ENCODE measurements at regions not wholly inside any gene's neighbourhood (a gene's known extent, or its start where the extent isn't known, plus 50 kb on each side); places are given as distances from the start of the nearest gene placed in this dataset.

- Histone ChIP-seq H3K36me3 (ENCODE audit: control insufficient read depth, insufficient read depth, low read length) (no peaks in the 10 kb centered on the region), H3K4me3 (ENCODE audit: low read depth, low read length) (no peak overlapping the region), H3K4me1 (peaks cover 23% of the 10 kb centered on the region), H3K9me3 (no peaks in the 10 kb centered on the region; the same call in 1 of the 2 replicates), H3K27me3 (replicated peaks; ENCODE audit: control insufficient read depth, insufficient read depth, low read length) (no peaks in the 10 kb centered on the region)
- TF ChIP-seq, protein P1, sequence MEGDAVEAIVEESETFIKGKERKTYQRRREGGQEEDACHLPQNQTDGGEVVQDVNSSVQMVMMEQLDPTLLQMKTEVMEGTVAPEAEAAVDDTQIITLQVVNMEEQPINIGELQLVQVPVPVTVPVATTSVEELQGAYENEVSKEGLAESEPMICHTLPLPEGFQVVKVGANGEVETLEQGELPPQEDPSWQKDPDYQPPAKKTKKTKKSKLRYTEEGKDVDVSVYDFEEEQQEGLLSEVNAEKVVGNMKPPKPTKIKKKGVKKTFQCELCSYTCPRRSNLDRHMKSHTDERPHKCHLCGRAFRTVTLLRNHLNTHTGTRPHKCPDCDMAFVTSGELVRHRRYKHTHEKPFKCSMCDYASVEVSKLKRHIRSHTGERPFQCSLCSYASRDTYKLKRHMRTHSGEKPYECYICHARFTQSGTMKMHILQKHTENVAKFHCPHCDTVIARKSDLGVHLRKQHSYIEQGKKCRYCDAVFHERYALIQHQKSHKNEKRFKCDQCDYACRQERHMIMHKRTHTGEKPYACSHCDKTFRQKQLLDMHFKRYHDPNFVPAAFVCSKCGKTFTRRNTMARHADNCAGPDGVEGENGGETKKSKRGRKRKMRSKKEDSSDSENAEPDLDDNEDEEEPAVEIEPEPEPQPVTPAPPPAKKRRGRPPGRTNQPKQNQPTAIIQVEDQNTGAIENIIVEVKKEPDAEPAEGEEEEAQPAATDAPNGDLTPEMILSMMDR (IDR thresholded peaks at IDR 0.05; ENCODE audit: insufficient read depth in 1 of 2, low read depth in 1 of 2, low read length in 1 of 2, severe bottlenecking in 1 of 2, unreplicated experiment in 1 of 2) = no peak
- Mint-ChIP-seq H3K36me3 (ENCODE audit: insufficient read depth, unreplicated experiment) (no peaks in the 10 kb centered on the region), H3K4me3 (ENCODE audit: unreplicated experiment) (no peak overlapping the region), H3K4me1 (ENCODE audit: low read depth, unreplicated experiment) (peaks cover 32% of the 10 kb centered on the region), H3K27ac (ENCODE audit: unreplicated experiment) (no peak overlapping the region), H3K9me3 (ENCODE audit: unreplicated experiment) (peaks cover 17% of the 10 kb centered on the region), H3K27me3 (ENCODE audit: insufficient read depth, unreplicated experiment) (no peaks in the 10 kb centered on the region)
- ChIA-PET CTCF (no interaction called here), POLR2A (no interaction called here)
- intact Hi-C loops (cut with micrococcal nuclease; ENCODE audit: unreplicated experiment) = loop anchor here (5.0 kb wide), 1 partner anchor 48 kb away; no protein-coding TSS in a partner anchor
- BruUV-seq (replicated peaks) = no TSS peak
- DNase-seq = no peak
Observed at GRCh38 chr3:124354150-124354549, 362.2 kb upstream of the ROPN1 start.

- no peak for DNase-seq
- Histone ChIP-seq H3K9me3 (no peaks in the 10 kb centered on the region; the same call in 1 of the 2 replicates), H3K27me3 (replicated peaks; ENCODE audit: control insufficient read depth, insufficient read depth, low read length) (no peaks in the 10 kb centered on the region), H3K4me3 (ENCODE audit: low read depth, low read length) (no peak overlapping the region), H3K4me1 (peaks cover 8% of the 10 kb centered on the region), H3K36me3 (ENCODE audit: control insufficient read depth, insufficient read depth, low read length) (no peaks in the 10 kb centered on the region)
- no peaks in the 10 kb centered on the region for H3K27me3 Mint-ChIP-seq (ENCODE audit: insufficient read depth, unreplicated experiment)
- ChIA-PET CTCF (no interaction called here), POLR2A (no interaction called here)
- H3K27ac Mint-ChIP-seq (ENCODE audit: unreplicated experiment) = no peak overlapping the region
- intact Hi-C loops (cut with micrococcal nuclease; ENCODE audit: unreplicated experiment) = no loop called here
- H3K36me3 Mint-ChIP-seq (ENCODE audit: insufficient read depth, unreplicated experiment) = no peaks in the 10 kb centered on the region
- H3K4me1 Mint-ChIP-seq (ENCODE audit: low read depth, unreplicated experiment) = peaks cover 18% of the 10 kb centered on the region
- H3K9me3 Mint-ChIP-seq (ENCODE audit: unreplicated experiment) = peaks cover 17% of the 10 kb centered on the region
- BruUV-seq (replicated peaks) = no TSS peak
- TF ChIP-seq, protein P1 (IDR thresholded peaks at IDR 0.05; ENCODE audit: insufficient read depth in 1 of 2, low read depth in 1 of 2, low read length in 1 of 2, severe bottlenecking in 1 of 2, unreplicated experiment in 1 of 2) = no peak
- no peak overlapping the region for H3K4me3 Mint-ChIP-seq (ENCODE audit: unreplicated experiment)
Observed at GRCh38 chr3:124358156-124358555, 366.2 kb upstream of the ROPN1 start.

DNA sequence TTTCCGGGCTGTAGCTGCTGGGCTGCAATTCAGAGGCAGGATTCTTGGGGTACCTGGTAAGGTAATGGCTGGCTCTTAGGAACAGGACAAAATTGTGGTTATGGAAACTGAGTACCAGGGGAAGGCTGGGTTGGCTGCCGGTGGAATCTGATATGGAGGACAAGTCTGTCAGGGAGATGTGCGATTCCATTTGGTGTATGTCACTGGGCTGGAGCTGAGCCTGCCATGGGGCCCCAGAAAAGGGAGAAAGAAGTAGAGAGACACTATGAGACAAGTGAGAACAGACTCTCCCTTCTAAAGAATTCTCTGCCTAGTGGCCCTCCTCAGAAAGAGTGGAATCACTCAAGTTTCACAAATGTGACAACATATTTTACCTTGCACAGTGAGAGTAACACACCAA is 368.2 kb upstream of the ROPN1 start:
- no peaks in the 10 kb centered on the region for H3K27me3 ChIP-seq (replicated peaks; ENCODE audit: control insufficient read depth, insufficient read depth, low read length)
- Mint-ChIP-seq H3K9me3 (ENCODE audit: unreplicated experiment) (peaks cover 17% of the 10 kb centered on the region), H3K27ac (ENCODE audit: unreplicated experiment) (no peak overlapping the region), H3K4me3 (ENCODE audit: unreplicated experiment) (no peak overlapping the region), H3K27me3 (ENCODE audit: insufficient read depth, unreplicated experiment) (no peaks in the 10 kb centered on the region), H3K4me1 (ENCODE audit: low read depth, unreplicated experiment) (peaks cover 8% of the 10 kb centered on the region), H3K36me3 (ENCODE audit: insufficient read depth, unreplicated experiment) (no peaks in the 10 kb centered on the region)
- intact Hi-C loops (cut with micrococcal nuclease; ENCODE audit: unreplicated experiment) = no loop called here
- ChIA-PET CTCF (no interaction called here), POLR2A (no interaction called here)
- TF ChIP-seq, protein P1 (IDR thresholded peaks at IDR 0.05; ENCODE audit: insufficient read depth in 1 of 2, low read depth in 1 of 2, low read length in 1 of 2, severe bottlenecking in 1 of 2, unreplicated experiment in 1 of 2) = no peak
- H3K4me1 ChIP-seq = peaks cover 8% of the 10 kb centered on the region
- DNase-seq = no peak
- H3K36me3 ChIP-seq (ENCODE audit: control insufficient read depth, insufficient read depth, low read length) = no peaks in the 10 kb centered on the region
- no peaks in the 10 kb centered on the region for H3K9me3 ChIP-seq
- no peak overlapping the region for H3K4me3 ChIP-seq (ENCODE audit: low read depth, low read length)
- BruUV-seq (replicated peaks) = no TSS peak
